GM18867 (cell line): ENCODE measurements at regions not wholly inside any gene's neighbourhood (a gene's known extent, or its start where the extent isn't known, plus 50 kb on each side); places are given as distances from the start of the nearest gene placed in this dataset.

Source experiments
- ATAC-seq: cut with Tn5 transposase; IDR thresholded peaks from one replicate; pipeline ENCODE4 v1.9.1; 2021; ENCODE audit warnings: mild to moderate bottlenecking, moderate library complexity; ENCODE audit not compliant: unreplicated experiment

DNA sequence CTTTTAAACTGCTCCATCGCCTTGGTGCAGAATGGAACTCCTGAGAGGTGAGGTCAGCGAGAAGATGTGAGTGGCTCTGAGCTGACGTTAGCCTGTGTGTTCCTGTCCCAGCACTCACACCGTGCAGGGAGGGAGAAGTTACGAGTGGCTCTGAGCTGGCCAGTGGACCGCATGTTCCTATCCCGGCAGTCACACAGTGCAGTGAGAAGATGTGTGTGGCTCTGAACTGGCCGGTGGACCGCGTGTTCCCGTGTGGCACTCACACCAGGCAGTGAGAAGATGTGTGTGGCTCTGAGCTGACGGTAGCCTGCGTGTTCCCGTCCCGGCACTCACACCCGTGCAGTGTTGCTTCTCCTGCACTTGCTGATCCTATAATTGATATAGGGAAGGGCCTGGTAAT, 59.9 kb downstream of the VCPKMT start:
- no peak for ATAC-seq

DNA sequence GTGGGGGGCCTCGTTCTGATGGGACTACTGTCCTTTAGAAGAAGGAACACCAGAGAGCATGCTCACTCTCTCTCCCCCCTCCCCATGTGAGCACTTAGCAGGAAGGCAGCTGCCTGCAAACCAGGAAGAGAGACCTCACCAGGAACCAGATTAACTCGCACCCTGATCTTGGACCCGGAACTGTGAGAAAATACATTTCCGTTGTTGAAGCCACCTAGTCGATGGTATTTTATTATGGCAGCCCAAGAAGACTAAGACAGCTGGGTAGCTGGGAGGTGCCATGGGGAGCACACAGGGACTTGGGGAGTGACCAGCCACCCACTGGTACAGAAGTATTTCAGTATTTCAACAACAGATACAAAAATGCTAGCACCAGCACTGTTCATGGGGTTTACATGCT, 59.0 kb downstream of the VCPKMT start:
- ATAC-seq = no peak

DNA sequence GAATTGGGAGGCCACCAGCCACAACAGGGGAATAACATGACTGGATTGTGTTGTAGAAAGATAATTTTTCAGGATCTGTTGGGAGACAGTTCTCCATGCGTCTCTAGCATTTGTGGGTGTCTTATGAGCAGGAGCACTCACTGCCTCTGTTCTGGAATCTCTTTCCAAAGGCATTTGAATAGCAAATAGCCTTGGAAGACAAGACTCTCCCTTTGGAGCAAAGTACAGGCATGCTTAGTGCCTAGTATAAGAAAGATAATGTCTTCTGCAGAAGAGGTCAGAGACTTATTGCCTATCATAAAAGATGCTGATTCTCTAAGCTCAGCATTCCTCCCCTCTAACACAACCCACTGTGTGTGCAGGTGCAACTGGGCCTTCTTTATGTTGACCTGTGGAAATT, 58.3 kb downstream of the VCPKMT start:
- ATAC-seq = no peak
